DND-41 (cell line): ENCODE measurements at regions not wholly inside any gene's neighbourhood (a gene's known extent, or its start where the extent isn't known, plus 50 kb on each side); places are given as distances from the start of the nearest gene placed in this dataset.

Experiments used
- EZH2 ChIP-seq: IDR thresholded peaks from 3 replicates; pipeline ENCODE4 v1.6.1; 2012; ENCODE audit warnings: borderline replicate concordance, low read depth, mild to moderate bottlenecking, moderate library complexity, low read length, inconsistent platforms; ENCODE audit not compliant: severe bottlenecking
- TF ChIP-seq, protein P1 (sequence below): IDR thresholded peaks from 2 replicates; pipeline ENCODE4 v1.5.1; 2012; ENCODE audit warnings: borderline replicate concordance, low read length, moderate library complexity, mild to moderate bottlenecking; ENCODE audit not compliant: poor library complexity, severe bottlenecking; ENCODE audit errors: extremely low read depth

GRCh38 chr5:114208120-114208519, 153.8 kb upstream of the KCNN2 start:
- TF ChIP-seq, protein P1, sequence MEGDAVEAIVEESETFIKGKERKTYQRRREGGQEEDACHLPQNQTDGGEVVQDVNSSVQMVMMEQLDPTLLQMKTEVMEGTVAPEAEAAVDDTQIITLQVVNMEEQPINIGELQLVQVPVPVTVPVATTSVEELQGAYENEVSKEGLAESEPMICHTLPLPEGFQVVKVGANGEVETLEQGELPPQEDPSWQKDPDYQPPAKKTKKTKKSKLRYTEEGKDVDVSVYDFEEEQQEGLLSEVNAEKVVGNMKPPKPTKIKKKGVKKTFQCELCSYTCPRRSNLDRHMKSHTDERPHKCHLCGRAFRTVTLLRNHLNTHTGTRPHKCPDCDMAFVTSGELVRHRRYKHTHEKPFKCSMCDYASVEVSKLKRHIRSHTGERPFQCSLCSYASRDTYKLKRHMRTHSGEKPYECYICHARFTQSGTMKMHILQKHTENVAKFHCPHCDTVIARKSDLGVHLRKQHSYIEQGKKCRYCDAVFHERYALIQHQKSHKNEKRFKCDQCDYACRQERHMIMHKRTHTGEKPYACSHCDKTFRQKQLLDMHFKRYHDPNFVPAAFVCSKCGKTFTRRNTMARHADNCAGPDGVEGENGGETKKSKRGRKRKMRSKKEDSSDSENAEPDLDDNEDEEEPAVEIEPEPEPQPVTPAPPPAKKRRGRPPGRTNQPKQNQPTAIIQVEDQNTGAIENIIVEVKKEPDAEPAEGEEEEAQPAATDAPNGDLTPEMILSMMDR: no peak
- no peak for TF ChIP-seq EZH2
